ENCODE measurements at regions not wholly inside any gene's neighbourhood (a gene's known extent, or its start where the extent isn't known, plus 50 kb on each side); places are given as distances from the start of the nearest gene placed in this dataset.

DNA sequence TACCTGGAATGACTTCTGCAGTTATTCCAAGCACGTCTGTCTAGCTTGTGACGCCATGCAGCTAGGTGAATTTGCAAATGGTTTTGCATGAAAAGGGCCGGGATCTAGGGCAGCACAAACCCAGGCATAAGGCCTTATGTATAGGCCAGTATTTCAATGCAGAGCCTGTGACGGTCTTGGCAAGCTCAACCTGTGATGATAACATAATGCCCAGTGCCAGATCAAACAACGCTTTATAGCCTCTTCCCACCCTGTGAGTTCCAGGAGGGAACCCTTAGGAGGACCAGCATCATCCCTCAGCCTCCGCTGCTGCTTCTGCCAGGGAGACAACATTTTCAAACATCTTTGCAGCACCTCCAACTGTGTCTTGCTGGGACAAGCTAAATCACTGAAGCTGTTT, 390.7 kb downstream of the INHBA start:
- Histone ChIP-seq H3K4me1 (no peaks in the 10 kb centered on the region), H3K9me3 (no peaks in the 10 kb centered on the region), H3K36me3 (ENCODE audit: low read depth, missing control alignments) (no peaks in the 10 kb centered on the region), H3K4me3 (no peak overlapping the region), H3K27ac (no peak overlapping the region), H3K27me3 (no peaks in the 10 kb centered on the region)
- TF ChIP-seq, protein P1, sequence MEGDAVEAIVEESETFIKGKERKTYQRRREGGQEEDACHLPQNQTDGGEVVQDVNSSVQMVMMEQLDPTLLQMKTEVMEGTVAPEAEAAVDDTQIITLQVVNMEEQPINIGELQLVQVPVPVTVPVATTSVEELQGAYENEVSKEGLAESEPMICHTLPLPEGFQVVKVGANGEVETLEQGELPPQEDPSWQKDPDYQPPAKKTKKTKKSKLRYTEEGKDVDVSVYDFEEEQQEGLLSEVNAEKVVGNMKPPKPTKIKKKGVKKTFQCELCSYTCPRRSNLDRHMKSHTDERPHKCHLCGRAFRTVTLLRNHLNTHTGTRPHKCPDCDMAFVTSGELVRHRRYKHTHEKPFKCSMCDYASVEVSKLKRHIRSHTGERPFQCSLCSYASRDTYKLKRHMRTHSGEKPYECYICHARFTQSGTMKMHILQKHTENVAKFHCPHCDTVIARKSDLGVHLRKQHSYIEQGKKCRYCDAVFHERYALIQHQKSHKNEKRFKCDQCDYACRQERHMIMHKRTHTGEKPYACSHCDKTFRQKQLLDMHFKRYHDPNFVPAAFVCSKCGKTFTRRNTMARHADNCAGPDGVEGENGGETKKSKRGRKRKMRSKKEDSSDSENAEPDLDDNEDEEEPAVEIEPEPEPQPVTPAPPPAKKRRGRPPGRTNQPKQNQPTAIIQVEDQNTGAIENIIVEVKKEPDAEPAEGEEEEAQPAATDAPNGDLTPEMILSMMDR (IDR thresholded peaks at IDR 0.05): no peak
- no peak for TF ChIP-seq POLR2A (IDR thresholded peaks at IDR 0.05)
- 95 to 100% methylated on average over 6 of the region's 6 CpGs for WGBS, 2 donors
- intact Hi-C loops (cut with DNase I; ENCODE audit: low total_unique reads): no loop called here
- no peak for DNase-seq

DNA sequence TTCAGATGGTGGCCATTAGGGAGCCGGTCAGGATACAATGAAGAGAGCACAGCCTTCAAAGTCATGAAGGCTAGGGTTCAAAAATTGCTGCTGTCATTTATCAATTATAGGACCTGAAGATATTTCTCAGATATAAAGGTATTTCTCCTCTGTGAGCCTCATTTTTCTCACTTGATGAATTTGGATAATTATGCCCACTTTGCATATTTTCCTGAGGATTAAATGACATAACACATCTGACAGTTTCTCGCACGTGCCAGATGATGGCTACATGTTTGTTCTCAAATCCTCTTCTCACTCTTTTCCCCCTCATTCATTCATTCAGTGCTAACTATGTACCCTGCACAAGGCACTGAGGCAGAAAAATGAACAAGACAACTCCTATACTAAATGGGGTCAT, 391.6 kb downstream of the INHBA start:
- intact Hi-C loops (cut with DNase I; ENCODE audit: low total_unique reads): no loop called here
- H3K4me1 ChIP-seq: no peaks in the 10 kb centered on the region
- H3K36me3 ChIP-seq (ENCODE audit: low read depth, missing control alignments): no peaks in the 10 kb centered on the region
- H3K4me3 ChIP-seq: no peak overlapping the region
- H3K27ac ChIP-seq: no peak overlapping the region
- H3K9me3 ChIP-seq: no peaks in the 10 kb centered on the region
- no peak for DNase-seq
- no peaks in the 10 kb centered on the region for H3K27me3 ChIP-seq
- 91 to 93% methylated on average over 3 of the region's 3 CpGs for WGBS, 2 donors
- TF ChIP-seq, protein P1 (IDR thresholded peaks at IDR 0.05): no peak
- TF ChIP-seq POLR2A (IDR thresholded peaks at IDR 0.05): no peak

DNA sequence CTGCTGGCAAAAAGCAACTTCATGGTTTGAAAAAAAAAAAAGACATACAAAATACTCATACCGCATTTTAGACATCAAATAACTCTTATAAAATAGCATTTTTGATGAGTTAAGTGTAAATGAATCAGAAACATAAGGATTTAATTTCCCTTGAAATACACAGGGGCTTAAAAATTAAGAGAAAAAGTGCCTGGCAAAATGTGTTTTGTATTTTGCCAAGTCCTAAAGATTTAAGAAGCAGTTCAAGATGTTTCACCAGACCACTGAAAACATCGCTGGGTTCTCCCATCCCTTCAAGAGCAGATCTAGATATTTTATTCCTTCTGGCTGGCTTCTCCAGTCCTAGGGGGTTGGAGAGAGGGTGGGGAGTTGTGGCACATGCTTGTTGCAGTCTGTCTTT, 396.4 kb downstream of the INHBA start:
- H3K36me3 ChIP-seq (ENCODE audit: low read depth, missing control alignments): no peaks in the 10 kb centered on the region
- H3K27me3 ChIP-seq: no peaks in the 10 kb centered on the region
- intact Hi-C loops (cut with DNase I; ENCODE audit: low total_unique reads): no loop called here
- H3K4me3 ChIP-seq: no peak overlapping the region
- DNase-seq: no peak
- no peak for TF ChIP-seq POLR2A (IDR thresholded peaks at IDR 0.05)
- TF ChIP-seq, protein P1 (IDR thresholded peaks at IDR 0.05): no peak
- WGBS, 2 donors: 81 to 86% methylated on average over 2 of the region's 2 CpGs
- no peaks in the 10 kb centered on the region for H3K4me1 ChIP-seq
- H3K9me3 ChIP-seq: no peaks in the 10 kb centered on the region
- H3K27ac ChIP-seq: no peak overlapping the region

DNA sequence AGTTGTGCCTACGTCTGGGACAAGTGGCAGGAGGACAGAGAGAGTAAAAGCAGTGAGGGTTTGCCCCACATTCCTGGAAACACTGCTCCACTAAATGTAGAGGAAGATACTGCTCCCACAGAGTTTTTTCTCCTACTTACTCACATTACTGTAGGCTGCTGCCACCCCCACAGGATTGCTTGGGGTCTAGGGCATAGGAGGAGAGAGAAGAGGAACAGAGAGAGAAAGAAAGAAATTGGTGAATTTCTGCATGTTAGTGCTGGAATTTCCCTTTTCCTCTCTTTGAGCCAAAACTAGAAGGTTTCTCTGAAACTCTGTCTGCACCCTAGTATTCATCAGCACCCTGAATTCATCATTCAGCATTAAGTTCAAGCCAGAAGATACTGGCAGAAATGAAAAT, 397.9 kb downstream of the INHBA start:
- no peak for TF ChIP-seq POLR2A (IDR thresholded peaks at IDR 0.05)
- TF ChIP-seq, protein P1 (IDR thresholded peaks at IDR 0.05): no peak
- intact Hi-C loops (cut with DNase I; ENCODE audit: low total_unique reads): no loop called here
- WGBS, 2 donors: 88 to 90% methylated on average over 1 of the region's 1 CpG
- no peaks in the 10 kb centered on the region for H3K36me3 ChIP-seq (ENCODE audit: low read depth, missing control alignments)
- no peak for DNase-seq
- no peaks in the 10 kb centered on the region for H3K27me3 ChIP-seq
- no peak overlapping the region for H3K4me3 ChIP-seq
- H3K9me3 ChIP-seq: no peaks in the 10 kb centered on the region
- H3K4me1 ChIP-seq: no peaks in the 10 kb centered on the region
- no peak overlapping the region for H3K27ac ChIP-seq

DNA sequence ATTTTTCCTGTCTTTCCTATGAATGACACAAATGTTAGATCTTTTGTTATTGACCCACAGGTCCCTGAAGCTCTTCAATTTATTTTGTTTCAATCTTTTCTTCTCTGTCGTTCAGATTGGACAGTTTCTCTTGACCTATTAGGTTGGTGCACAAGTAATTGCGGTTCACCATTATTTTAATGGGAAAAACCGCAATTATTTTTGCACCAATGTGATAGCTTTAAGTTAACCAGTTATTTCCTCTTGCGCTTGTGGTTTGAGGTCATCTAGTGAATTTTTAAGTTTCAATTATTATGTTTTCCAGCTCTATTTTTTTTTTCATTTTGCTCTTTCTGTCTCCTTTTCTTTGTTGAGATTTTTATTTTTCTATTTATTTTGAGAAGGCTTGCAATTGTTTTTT, 399.2 kb downstream of the INHBA start:
- no peaks in the 10 kb centered on the region for H3K4me1 ChIP-seq
- no peak overlapping the region for H3K27ac ChIP-seq
- DNase-seq: no peak
- H3K36me3 ChIP-seq (ENCODE audit: low read depth, missing control alignments): no peaks in the 10 kb centered on the region
- H3K9me3 ChIP-seq: no peaks in the 10 kb centered on the region
- no peak overlapping the region for H3K4me3 ChIP-seq
- intact Hi-C loops (cut with DNase I; ENCODE audit: low total_unique reads): no loop called here
- TF ChIP-seq, protein P1 (IDR thresholded peaks at IDR 0.05): no peak
- no peak for TF ChIP-seq POLR2A (IDR thresholded peaks at IDR 0.05)
- WGBS, 2 donors: 88 to 93% methylated on average over 4 of the region's 4 CpGs
- no peaks in the 10 kb centered on the region for H3K27me3 ChIP-seq
